Natural killer cell (primary cell): ENCODE measurements at regions not wholly inside any gene's neighbourhood (a gene's known extent, or its start where the extent isn't known, plus 50 kb on each side); places are given as distances from the start of the nearest gene placed in this dataset.

Experiments
- ATAC-seq, 3 donors: fragments of 150-1000 bp in 2 of 3; fragments of 200-7000 bp in 1 of 3; cut with Tn5 transposase; 1 replicate in 1 of 3; 2 replicates in 2 of 3; pipeline ENCODE4 v1.10.0; 2021; ENCODE audit warnings: mild to moderate bottlenecking in 2 of 3, moderate library complexity in 2 of 3
- DNase-seq, 2 donors: peaks; one replicate each; pipeline versions ENCODE4 v3.0.0 to v3.0.0-alpha.2; 2013 to 2021; ENCODE audit warnings: mixed read lengths in 1 of 2
- H3K27ac ChIP-seq: one replicate; pipeline ENCODE4 v1.5.1; 2013; ENCODE audit warnings: mild to moderate bottlenecking, low read length
- H3K27me3 ChIP-seq: one replicate; pipeline ENCODE4 v1.6.1; 2013; ENCODE audit warnings: low read length; ENCODE audit not compliant: control insufficient read depth, insufficient read depth
- H3K36me3 ChIP-seq: one replicate; pipeline ENCODE4 v1.6.1; 2013; ENCODE audit warnings: low read length; ENCODE audit not compliant: control insufficient read depth, insufficient read depth
- H3K4me1 ChIP-seq: one replicate; pipeline ENCODE4 v1.6.1; 2013; ENCODE audit warnings: low read length; ENCODE audit not compliant: control insufficient read depth, insufficient read depth
- H3K4me3 ChIP-seq: one replicate; pipeline ENCODE4 v1.5.1; 2013; ENCODE audit warnings: low read length
- H3K9me3 ChIP-seq: one replicate; pipeline ENCODE4 v1.6.1; 2013; ENCODE audit warnings: low read length; ENCODE audit not compliant: control insufficient read depth, insufficient read depth
- H3K27ac Mint-ChIP-seq, 2 donors: one replicate each; pipeline ENCODE4 v1.8.0; 2022; ENCODE audit warnings: mild to moderate bottlenecking in 2 of 2, mixed read lengths in 2 of 2, moderate library complexity in 1 of 2
- H3K27me3 Mint-ChIP-seq, 2 donors: one replicate each; pipeline ENCODE4 v1.8.0; 2022; ENCODE audit warnings: low read depth in 2 of 2, mixed read lengths in 2 of 2
- H3K36me3 Mint-ChIP-seq: one replicate; pipeline ENCODE4 v1.8.0; 2022; ENCODE audit warnings: mixed read lengths
- H3K4me1 Mint-ChIP-seq, 2 donors: one replicate each; pipeline ENCODE4 v1.8.0; 2022; ENCODE audit warnings: mixed read lengths in 2 of 2
- H3K4me3 Mint-ChIP-seq: one replicate; pipeline ENCODE4 v1.8.0; 2022; ENCODE audit warnings: mild to moderate bottlenecking, moderate library complexity, mixed read lengths
- H3K9me3 Mint-ChIP-seq, 2 donors: one replicate each; pipeline ENCODE4 v1.8.0; 2022; ENCODE audit warnings: mixed read lengths in 2 of 2
- CTCF ChIP-seq: fragments of 200-600 bp; IDR thresholded peaks from one replicate; pipeline ENCODE4 v1.8.0; 2022; ENCODE audit warnings: antibody characterized with exemption
- WGBS: methylation state at CpG from one replicate; pipeline ENCODE4 v1.1.7; 2013; ENCODE audit warnings: missing lambda C conversion rate; ENCODE audit not compliant: insufficient coverage; 5-methylcytosine and 5-hydroxymethylcytosine counted together
- intact Hi-C: fragments of 100-400 bp; cut with micrococcal nuclease; formaldehyde crosslinking; loops from one replicate; pipeline ENCODE4 v1.14.2; 2022

GRCh38 chr12:28051516-28052354, 79.2 kb upstream of the PTHLH start:
- intact Hi-C loops = no loop called here
- Histone ChIP-seq H3K27me3 (no peaks in the 10 kb centered on the region), H3K27ac (no peak overlapping the region), H3K9me3 (no peaks in the 10 kb centered on the region), H3K4me3 (no peak overlapping the region), H3K4me1 (no peaks in the 10 kb centered on the region), H3K36me3 (no peaks in the 10 kb centered on the region)
- Mint-ChIP-seq H3K27ac (no peak overlapping the region), H3K4me3 (no peak overlapping the region), H3K9me3 (peaks cover 4 to 7% of the 10 kb centered on the region in 2 donors), H3K36me3 (no peaks in the 10 kb centered on the region), H3K4me1 (no peaks in the 10 kb centered on the region), H3K27me3 (peaks cover 0 to 4% of the 10 kb centered on the region in 2 donors)
- DNase-seq (no peak), ATAC-seq (no peak)
- 86% methylated on average over 5 of the region's 5 CpGs for WGBS
- TF ChIP-seq CTCF = no peak

- no peak for DNase-seq
- H3K9me3 ChIP-seq = no peaks in the 10 kb centered on the region
- Mint-ChIP-seq H3K36me3 (no peaks in the 10 kb centered on the region), H3K27ac (no peak overlapping the region), H3K9me3 (peaks cover 2 to 4% of the 10 kb centered on the region in 2 donors), H3K4me3 (no peak overlapping the region), H3K4me1 (no peaks in the 10 kb centered on the region), H3K27me3 (peaks cover 0 to 4% of the 10 kb centered on the region in 2 donors)
- no peak overlapping the region for H3K27ac ChIP-seq
- no peak for TF ChIP-seq CTCF
- intact Hi-C loops = no loop called here
- no peak for ATAC-seq
- WGBS = 96% methylated on average over 3 of the region's 5 CpGs
- no peaks in the 10 kb centered on the region for H3K36me3 ChIP-seq
- no peaks in the 10 kb centered on the region for H3K27me3 ChIP-seq
- no peak overlapping the region for H3K4me3 ChIP-seq
- H3K4me1 ChIP-seq = no peaks in the 10 kb centered on the region
These were observed 81.0 kb upstream of the PTHLH start for GRCh38 chr12:28053564-28053963.

- intact Hi-C loops = no loop called here
- no peaks in the 10 kb centered on the region for H3K4me1 ChIP-seq
- TF ChIP-seq CTCF = no peak
- 100% methylated on average over 1 of the region's 1 CpG for WGBS
- no peak overlapping the region for H3K4me3 Mint-ChIP-seq
- ATAC-seq (no peak), DNase-seq (no peak)
- H3K36me3 ChIP-seq = no peaks in the 10 kb centered on the region
- no peak overlapping the region for H3K27ac ChIP-seq
- no peaks in the 10 kb centered on the region for H3K4me1 Mint-ChIP-seq
- no peaks in the 10 kb centered on the region for H3K36me3 Mint-ChIP-seq
- H3K9me3 ChIP-seq = no peaks in the 10 kb centered on the region
- peaks cover 2 to 4% of the 10 kb centered on the region in 2 donors for H3K9me3 Mint-ChIP-seq
- no peak overlapping the region for H3K27ac Mint-ChIP-seq
- H3K4me3 ChIP-seq = no peak overlapping the region
- H3K27me3 ChIP-seq = no peaks in the 10 kb centered on the region
- peaks cover 0 to 4% of the 10 kb centered on the region in 2 donors for H3K27me3 Mint-ChIP-seq
These were observed 82.0 kb upstream of the PTHLH start for GRCh38 chr12:28054583-28054982.
